Neuronal stem cell (in vitro differentiated cells): ENCODE measurements at regions not wholly inside any gene's neighbourhood (a gene's known extent, or its start where the extent isn't known, plus 50 kb on each side); places are given as distances from the start of the nearest gene placed in this dataset.

Experiments
- DNase-seq: peaks from one replicate; pipeline ENCODE4 v3.0.0-alpha.2; 2013; ENCODE audit warnings: low spot score
- H2AFZ ChIP-seq: one replicate; pipeline ENCODE4 v1.6.1; 2013; ENCODE audit warnings: mild to moderate bottlenecking, low read length, inconsistent platforms
- H2AK5ac ChIP-seq: 2 replicates; pipeline ENCODE4 v1.6.1; 2013; ENCODE audit warnings: low read depth, mild to moderate bottlenecking, inconsistent platforms, low read length, moderate library complexity, mixed read lengths
- H2BK120ac ChIP-seq: 2 replicates; pipeline ENCODE4 v1.6.1; 2013; ENCODE audit warnings: low read depth, mild to moderate bottlenecking, inconsistent platforms, low read length, moderate library complexity, mixed read lengths
- H2BK12ac ChIP-seq: one replicate; pipeline ENCODE4 v1.6.1; 2013; ENCODE audit warnings: low read length, inconsistent platforms
- H2BK15ac ChIP-seq: 2 replicates; pipeline ENCODE4 v1.6.1; 2013; ENCODE audit warnings: mild to moderate bottlenecking, low read length, inconsistent platforms, mixed read lengths
- H2BK5ac ChIP-seq: one replicate; pipeline ENCODE4 v1.6.1; 2013; ENCODE audit warnings: inconsistent platforms, mild to moderate bottlenecking, low read length, moderate library complexity
- H3K14ac ChIP-seq: one replicate; pipeline ENCODE4 v1.6.1; 2013; ENCODE audit warnings: low read length, inconsistent platforms
- H3K18ac ChIP-seq: 2 replicates; pipeline ENCODE4 v1.6.1; 2013; ENCODE audit warnings: low read length, inconsistent platforms
- H3K23ac ChIP-seq: 2 replicates; pipeline ENCODE4 v1.6.1; 2013; ENCODE audit warnings: low read depth, mild to moderate bottlenecking, mixed read lengths, low read length, inconsistent platforms; ENCODE audit not compliant: poor library complexity
- H3K27ac ChIP-seq: replicated peaks from 3 replicates; pipeline ENCODE4 v1.5.1; 2013; ENCODE audit warnings: low read length, inconsistent platforms
- H3K27me3 ChIP-seq, 3 experiments: 2 replicates each; pipeline ENCODE4 v1.6.1; 2013; ENCODE audit warnings: low read length in 3 of 3, mild to moderate bottlenecking in 2 of 3, inconsistent platforms in 1 of 3, low read depth in 1 of 3, mixed read lengths in 1 of 3, moderate library complexity in 1 of 3; ENCODE audit not compliant: control insufficient read depth in 3 of 3, insufficient read depth in 3 of 3
- H3K36me3 ChIP-seq, 2 donors: replicated peaks in 1 of 2; 2 replicates each; pipeline ENCODE4 v1.6.1; 2013; ENCODE audit warnings: low read length in 2 of 2; ENCODE audit not compliant: control insufficient read depth in 2 of 2, insufficient read depth in 2 of 2
- H3K4ac ChIP-seq: 2 replicates; pipeline ENCODE4 v1.6.1; 2013; ENCODE audit warnings: inconsistent platforms, mild to moderate bottlenecking, low read length, moderate library complexity
- H3K4me1 ChIP-seq, 2 donors: 1 replicate in 1 of 2; 2 replicates in 1 of 2; pipeline ENCODE4 v1.6.1; 2013; ENCODE audit warnings: low read length in 2 of 2, low read depth in 1 of 2; ENCODE audit not compliant: control insufficient read depth in 2 of 2, insufficient read depth in 1 of 2
- H3K4me2 ChIP-seq: one replicate; pipeline ENCODE4 v1.6.1; 2013; ENCODE audit warnings: mild to moderate bottlenecking, low read length, inconsistent platforms; ENCODE audit not compliant: insufficient read depth, poor library complexity, severe bottlenecking
- H3K4me3 ChIP-seq, 2 donors: 2 replicates each; pipeline ENCODE4 v1.5.1; 2013; ENCODE audit warnings: low read length in 2 of 2, mild to moderate bottlenecking in 2 of 2, inconsistent platforms in 1 of 2, moderate library complexity in 1 of 2
- H3K79me1 ChIP-seq: one replicate; pipeline ENCODE4 v1.6.1; 2013; ENCODE audit warnings: low read depth, mild to moderate bottlenecking, inconsistent platforms, low read length, moderate library complexity
- H3K9ac ChIP-seq: one replicate; pipeline ENCODE4 v1.6.1; 2013; ENCODE audit warnings: mild to moderate bottlenecking, low read depth, low read length, inconsistent platforms; ENCODE audit not compliant: poor library complexity
- H3K9me3 ChIP-seq, 2 donors: replicated peaks in 1 of 2; 2 replicates each; pipeline versions ENCODE3 to v1.6.1; 2013; ENCODE audit warnings: low read length in 2 of 2, mild to moderate bottlenecking in 2 of 2, inconsistent platforms in 1 of 2, low read depth in 1 of 2, mixed read lengths in 1 of 2, moderate library complexity in 1 of 2; ENCODE audit not compliant: control insufficient read depth in 2 of 2, insufficient read depth in 1 of 2
- H4K8ac ChIP-seq: one replicate; pipeline ENCODE4 v1.6.1; 2013; ENCODE audit warnings: low read depth, mild to moderate bottlenecking, inconsistent platforms, low read length, moderate library complexity
- H4K91ac ChIP-seq: one replicate; pipeline ENCODE4 v1.6.1; 2013; ENCODE audit warnings: low read length, low read depth, mild to moderate bottlenecking, inconsistent platforms; ENCODE audit not compliant: poor library complexity
- WGBS, 2 donors: extraction: QIAGEN DNeasy Blood & Tissue Kit; methylation state at CpG; one replicate each; pipeline ENCODE4 v1.1.7; 2013; ENCODE audit warnings: missing lambda C conversion rate in 2 of 2, mixed read lengths in 1 of 2; ENCODE audit not compliant: insufficient read length in 2 of 2, insufficient replicate concordance in 1 of 2; ENCODE audit errors: extremely low coverage in 2 of 2; 5-methylcytosine and 5-hydroxymethylcytosine counted together

DNA sequence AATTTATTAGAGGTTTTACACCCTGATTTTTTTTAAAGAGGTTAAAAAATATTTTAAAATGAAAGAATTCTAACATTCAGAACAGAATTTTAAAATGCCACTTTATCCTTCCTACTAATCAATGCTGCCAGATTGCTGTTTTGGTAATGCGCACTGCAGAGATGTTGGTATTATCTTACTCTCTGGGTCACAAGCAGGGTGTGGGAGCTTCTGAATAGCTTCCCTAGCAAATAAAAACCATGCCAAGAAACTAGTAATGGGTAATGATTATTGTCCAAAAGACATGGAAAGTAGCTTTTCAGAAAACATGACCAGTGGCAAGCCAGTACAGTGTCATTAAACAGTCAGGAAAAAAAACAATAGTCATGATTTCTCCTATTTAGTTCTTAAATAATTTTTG lies 205.4 kb downstream of the TPBG start:
- no peaks in the 10 kb centered on the region for H3K27me3 ChIP-seq
- no peaks in the 10 kb centered on the region for H3K36me3 ChIP-seq
- H3K9me3 ChIP-seq = no peaks in the 10 kb centered on the region
- H3K18ac ChIP-seq = no peak overlapping the region
- DNase-seq = no peak
- H3K79me1 ChIP-seq = no peaks in the 10 kb centered on the region
- H4K8ac ChIP-seq = no peak overlapping the region
- H3K9ac ChIP-seq = no peak overlapping the region
- H2BK120ac ChIP-seq = no peak overlapping the region
- no peak overlapping the region for H3K4ac ChIP-seq
- no peak overlapping the region for H2BK15ac ChIP-seq
- WGBS, 2 donors = no CpG with 5 or more reads among the region's 1 CpG
- no peak overlapping the region for H3K14ac ChIP-seq
- H2AK5ac ChIP-seq = no peak overlapping the region
- no peak overlapping the region for H3K4me2 ChIP-seq
- no peak overlapping the region for H2AFZ ChIP-seq
- H3K23ac ChIP-seq = no peak overlapping the region
- H3K4me3 ChIP-seq = no peak overlapping the region
- H3K4me1 ChIP-seq = peaks cover 0 to 5% of the 10 kb centered on the region in 2 donors
- no peak overlapping the region for H4K91ac ChIP-seq
- H2BK12ac ChIP-seq = no peak overlapping the region
- no peak overlapping the region for H3K27ac ChIP-seq
- H2BK5ac ChIP-seq = no peak overlapping the region

GRCh38 chr6:82570083-82570482 lies 206.5 kb downstream of the TPBG start:
- H3K27me3 ChIP-seq = no peaks in the 10 kb centered on the region
- DNase-seq = no peak
- H2BK15ac ChIP-seq = no peak overlapping the region
- no peak overlapping the region for H2BK12ac ChIP-seq
- no peak overlapping the region for H2AK5ac ChIP-seq
- H2BK120ac ChIP-seq = no peak overlapping the region
- H3K4me3 ChIP-seq = no peak overlapping the region
- no peak overlapping the region for H3K18ac ChIP-seq
- WGBS, 2 donors = no CpG with 5 or more reads among the region's 3 CpGs
- no peak overlapping the region for H3K23ac ChIP-seq
- no peaks in the 10 kb centered on the region for H3K9me3 ChIP-seq
- no peak overlapping the region for H3K4me2 ChIP-seq
- no peak overlapping the region for H3K4ac ChIP-seq
- H4K8ac ChIP-seq = no peak overlapping the region
- no peak overlapping the region for H2BK5ac ChIP-seq
- no peak overlapping the region for H2AFZ ChIP-seq
- H3K79me1 ChIP-seq = no peaks in the 10 kb centered on the region
- no peak overlapping the region for H3K14ac ChIP-seq
- H3K36me3 ChIP-seq = no peaks in the 10 kb centered on the region
- H3K4me1 ChIP-seq = peaks cover 0 to 5% of the 10 kb centered on the region in 2 donors
- H3K9ac ChIP-seq = no peak overlapping the region
- no peak overlapping the region for H4K91ac ChIP-seq
- no peak overlapping the region for H3K27ac ChIP-seq

DNA sequence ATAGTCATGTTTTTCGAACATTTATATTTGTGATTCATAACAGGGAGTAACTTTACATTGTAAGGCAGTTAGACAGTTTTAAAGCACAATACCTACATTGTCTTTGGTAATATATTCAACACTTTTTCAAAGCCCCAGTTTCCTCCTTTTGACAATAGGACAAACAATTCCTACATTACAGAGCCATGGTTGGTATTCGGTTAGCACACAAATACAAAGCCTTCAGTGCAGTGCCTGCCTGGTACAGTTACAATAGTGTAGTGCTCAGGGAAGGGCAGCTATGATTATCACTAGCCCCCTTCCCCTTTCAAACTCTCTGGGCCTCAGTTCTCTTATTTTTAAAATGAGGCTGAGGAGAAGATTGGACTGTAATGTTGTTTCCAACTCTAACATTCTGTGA lies 207.8 kb downstream of the TPBG start:
- Histone ChIP-seq H3K36me3 (no peaks in the 10 kb centered on the region), H2AK5ac (no peak overlapping the region), H3K9me3 (no peaks in the 10 kb centered on the region), H2BK120ac (no peak overlapping the region), H3K4me3 (no peak overlapping the region), H3K18ac (no peak overlapping the region), H3K9ac (no peak overlapping the region), H3K4me1 (peaks cover 0 to 5% of the 10 kb centered on the region in 2 donors), H3K27ac (no peak overlapping the region), H4K8ac (no peak overlapping the region), H2AFZ (no peak overlapping the region), H3K79me1 (no peaks in the 10 kb centered on the region), H2BK12ac (no peak overlapping the region), H4K91ac (no peak overlapping the region), H2BK5ac (no peak overlapping the region), H2BK15ac (no peak overlapping the region), H3K4ac (no peak overlapping the region), H3K4me2 (no peak overlapping the region), H3K14ac (no peak overlapping the region), H3K27me3 (no peaks in the 10 kb centered on the region), H3K23ac (no peak overlapping the region)
- no CpG with 5 or more reads among the region's 2 CpGs for WGBS, 2 donors
- no peak for DNase-seq

DNA sequence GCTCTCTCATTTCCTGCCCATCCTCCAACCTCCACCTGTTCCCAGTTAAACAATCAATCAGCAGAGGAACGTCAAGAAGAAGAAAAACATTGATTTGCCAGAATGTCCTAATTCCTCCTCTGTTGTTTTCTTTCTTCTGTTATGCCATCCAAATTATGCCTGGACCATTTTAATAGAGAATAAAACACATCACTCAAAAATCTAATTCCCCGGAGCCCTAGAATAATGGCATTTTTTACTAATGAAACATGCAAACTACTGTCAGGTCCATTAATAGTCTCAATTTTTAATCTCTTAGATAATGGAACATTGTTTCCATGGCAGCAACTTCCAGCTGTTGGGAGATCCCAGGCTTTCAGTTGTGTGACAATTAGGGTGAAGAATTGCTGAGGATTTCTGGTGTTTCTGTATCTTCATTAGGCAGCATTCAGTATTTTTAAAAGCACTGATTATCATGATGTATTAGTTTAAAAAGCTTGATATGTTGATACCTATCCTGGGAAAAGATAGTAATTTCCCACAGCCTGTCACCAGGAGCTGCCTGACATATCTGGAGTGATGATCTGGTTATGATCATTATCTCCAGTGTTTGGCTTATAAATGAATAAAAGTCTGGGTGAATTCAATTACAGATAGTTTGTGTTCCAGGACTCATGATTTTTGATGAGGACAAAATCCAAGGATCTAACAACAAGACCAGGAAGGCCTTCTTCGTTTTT lies 209.8 kb downstream of the TPBG start:
- DNase-seq = no peak
- Histone ChIP-seq H3K4me3 (no peak overlapping the region), H4K91ac (no peak overlapping the region), H3K23ac (no peak overlapping the region), H3K4me1 (peaks cover 0 to 5% of the 10 kb centered on the region in 2 donors), H3K27ac (no peak overlapping the region), H2BK15ac (no peak overlapping the region), H2AK5ac (no peak overlapping the region), H3K4me2 (no peak overlapping the region), H3K36me3 (no peaks in the 10 kb centered on the region), H2AFZ (no peak overlapping the region), H2BK5ac (no peak overlapping the region), H3K27me3 (no peaks in the 10 kb centered on the region), H3K9ac (no peak overlapping the region), H3K9me3 (no peaks in the 10 kb centered on the region), H3K18ac (no peak overlapping the region), H4K8ac (no peak overlapping the region), H3K4ac (no peak overlapping the region), H3K14ac (no peak overlapping the region), H2BK120ac (no peak overlapping the region), H2BK12ac (no peak overlapping the region), H3K79me1 (no peaks in the 10 kb centered on the region)
- WGBS, 2 donors = no CpG with 5 or more reads among the region's 3 CpGs
